SK-N-SH treated with all-trans-retinoic acid at 6 μM for 48 hours (cell line): ENCODE measurements at regions not wholly inside any gene's neighbourhood (a gene's known extent, or its start where the extent isn't known, plus 50 kb on each side); places are given as distances from the start of the nearest gene placed in this dataset.

Experiments used
- ATAC-seq: fragments of 200-7000 bp; cut with Tn5 transposase; 3 replicates; pipeline ENCODE4 v1.9.1; 2020; ENCODE audit warnings: mild to moderate bottlenecking, moderate library complexity
- CREB5 ChIP-seq: fragments of 250-450 bp; sonication (Bioruptor Pico); IDR thresholded peaks from 2 replicates; pipeline ENCODE4 v1.5.1; 2020; ENCODE audit warnings: low read depth, mild to moderate bottlenecking, moderate library complexity
- CSDC2 ChIP-seq: fragments of 250-450 bp; sonication (Bioruptor Pico); IDR thresholded peaks from 2 replicates; pipeline ENCODE4 v1.5.0; 2020; ENCODE audit warnings: mild to moderate bottlenecking, moderate library complexity
- CSRNP3 ChIP-seq: fragments of 250-450 bp; sonication (Bioruptor Pico); IDR thresholded peaks from 2 replicates; pipeline ENCODE4 v1.5.1; 2021; ENCODE audit warnings: mild to moderate bottlenecking, moderate library complexity
- ESRRG ChIP-seq: fragments of 250-450 bp; sonication (Bioruptor Pico); IDR thresholded peaks from 2 replicates; pipeline ENCODE4 v1.6.1; 2021; ENCODE audit warnings: mild to moderate bottlenecking
- ISL1 ChIP-seq: fragments of 250-450 bp; sonication (Bioruptor Pico); IDR thresholded peaks from 2 replicates; pipeline ENCODE4 v2.1.2; 2022; ENCODE audit warnings: mild to moderate bottlenecking, moderate library complexity
- OSR1 ChIP-seq: fragments of 250-450 bp; sonication (Bioruptor Pico); IDR thresholded peaks from 2 replicates; pipeline ENCODE4 v1.8.0; 2022; ENCODE audit warnings: moderate library complexity, mild to moderate bottlenecking, inconsistent platforms
- PATZ1 ChIP-seq: fragments of 250-450 bp; sonication (Bioruptor Pico); IDR thresholded peaks from 2 replicates; pipeline ENCODE4 v1.8.0; 2020; ENCODE audit warnings: mild to moderate bottlenecking, moderate library complexity, borderline replicate concordance
- POU6F1 ChIP-seq: fragments of 250-450 bp; sonication (Bioruptor Pico); IDR thresholded peaks from 2 replicates; pipeline ENCODE4 v1.8.0; 2021; ENCODE audit warnings: low read depth, mild to moderate bottlenecking, moderate library complexity, borderline replicate concordance
- PPARA ChIP-seq: fragments of 250-450 bp; sonication (Bioruptor Pico); IDR thresholded peaks from 2 replicates; pipeline ENCODE4 v1.5.0; 2020; ENCODE audit warnings: mild to moderate bottlenecking, borderline replicate concordance
- RARB ChIP-seq: fragments of 250-450 bp; sonication (Bioruptor Pico); IDR thresholded peaks from 2 replicates; pipeline ENCODE4 v1.8.0; 2021; ENCODE audit warnings: mild to moderate bottlenecking, moderate library complexity
- TCF4 ChIP-seq: fragments of 250-450 bp; sonication (Bioruptor Pico); IDR thresholded peaks from 2 replicates; pipeline ENCODE4 v1.8.0; 2021; ENCODE audit warnings: mild to moderate bottlenecking, moderate library complexity, borderline replicate concordance
- TSHZ2 ChIP-seq: fragments of 250-450 bp; sonication (Bioruptor Pico); IDR thresholded peaks from 2 replicates; pipeline ENCODE4 v1.5.0; 2020; ENCODE audit warnings: mild to moderate bottlenecking, moderate library complexity
- ZC3H10 ChIP-seq: fragments of 250-450 bp; sonication (Bioruptor Pico); IDR thresholded peaks from 2 replicates; pipeline ENCODE4 v1.5.1; 2021; ENCODE audit warnings: mild to moderate bottlenecking, moderate library complexity
- ZNF70 ChIP-seq: fragments of 450-650 bp; formaldehyde crosslinking; IDR thresholded peaks from 2 replicates; pipeline ENCODE4 v1.5.0; 2020; ENCODE audit warnings: mild to moderate bottlenecking, moderate library complexity
- ZNF8 ChIP-seq: fragments of 450-650 bp; formaldehyde crosslinking; IDR thresholded peaks from 2 replicates; pipeline ENCODE4 v1.5.0; 2020; ENCODE audit warnings: mild to moderate bottlenecking, moderate library complexity

GRCh38 chr14:83706231-83706954 lies 1823.6 kb upstream of the FLRT2 start:
- no peak for ATAC-seq

GRCh38 chr14:83707056-83707455 lies 1822.9 kb upstream of the FLRT2 start:
- no peak for ATAC-seq
- no peak for TF ChIP-seq RARB (CRISPR knock-in tag)
- no peak for TF ChIP-seq ISL1 (CRISPR knock-in tag)
- no peak for TF ChIP-seq POU6F1 (CRISPR knock-in tag)
- no peak for TF ChIP-seq PATZ1 (CRISPR knock-in tag)
- no peak for TF ChIP-seq CSRNP3
- no peak for TF ChIP-seq TSHZ2 (CRISPR knock-in tag)
- no peak for TF ChIP-seq TCF4
- no peak for TF ChIP-seq ZNF8 (CRISPR knock-in tag)
- TF ChIP-seq PPARA (CRISPR knock-in tag) = no peak
- no peak for TF ChIP-seq ZC3H10 (CRISPR knock-in tag)
- no peak for TF ChIP-seq CREB5
- no peak for TF ChIP-seq OSR1 (CRISPR knock-in tag)

More at GRCh38 chr14:83706231-83706954, 1823.6 kb upstream of the FLRT2 start:
- TF ChIP-seq TCF4 (peak; percentile 35; the same call in 1 of the 2 replicates), CSRNP3 (no peak)
- TF ChIP-seq, all 23 proteins: peak for 1

GRCh38 chr14:83709116-83709515 lies 1820.8 kb upstream of the FLRT2 start:
- ATAC-seq = no peak
- TF ChIP-seq CREB5 = no peak
- no peak for TF ChIP-seq RARB (CRISPR knock-in tag)
- no peak for TF ChIP-seq CSDC2 (CRISPR knock-in tag)
- no peak for TF ChIP-seq ZNF8 (CRISPR knock-in tag)
- TF ChIP-seq ISL1 (CRISPR knock-in tag) = no peak
- no peak for TF ChIP-seq ESRRG (CRISPR knock-in tag)
- no peak for TF ChIP-seq ZNF70 (CRISPR knock-in tag)
- TF ChIP-seq ZC3H10 (CRISPR knock-in tag) = no peak
